ENCODE measurements at regions not wholly inside any gene's neighbourhood (a gene's known extent, or its start where the extent isn't known, plus 50 kb on each side); places are given as distances from the start of the nearest gene placed in this dataset.

DNA sequence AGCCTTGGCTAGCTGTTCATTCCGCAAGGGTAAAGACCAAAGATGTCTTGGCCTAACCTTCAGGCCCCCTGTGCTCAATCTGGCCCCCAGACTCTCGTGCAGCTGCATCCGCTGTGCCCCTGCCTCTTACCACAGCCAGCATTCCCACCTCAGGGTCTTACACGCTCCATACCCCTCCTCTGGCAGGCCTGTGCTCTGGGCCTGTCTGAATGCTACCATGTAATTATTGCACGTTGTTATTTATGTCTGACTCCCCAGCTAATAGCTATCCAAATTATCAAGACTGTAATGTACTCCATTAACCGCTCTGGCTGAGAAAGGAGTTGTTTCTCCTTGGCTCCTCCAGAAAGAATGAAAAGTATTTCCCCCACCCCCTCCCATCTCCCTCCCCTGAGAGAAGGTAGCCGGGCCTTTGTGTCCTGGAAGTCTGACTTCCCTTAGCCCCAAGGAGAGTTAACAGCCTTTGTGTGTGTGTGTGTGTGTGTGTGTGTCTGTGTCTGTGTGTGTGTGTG is 54.5 kb upstream of the UBE2E1 start:
- Histone ChIP-seq H3K4me1 (ENCODE audit: control insufficient read depth in 4 of 4, insufficient read depth in 4 of 4, low read length in 3 of 4) (no peaks in the 10 kb centered on the region), H3K27ac (ENCODE audit: low read depth in 1 of 2, low read length in 2 of 2) (no peak overlapping the region), H3K27me3 (ENCODE audit: control insufficient read depth in 4 of 4, insufficient read depth in 4 of 4, low read length in 3 of 4) (no peaks in the 10 kb centered on the region), H3K9ac (ENCODE audit: low read depth in 1 of 2, low read length in 2 of 2) (no peak overlapping the region), H3K4me3 (ENCODE audit: low read depth in 1 of 3, low read length in 3 of 3) (no peak overlapping the region), H3K36me3 (ENCODE audit: control insufficient read depth in 4 of 4, insufficient read depth in 3 of 4, low read depth in 1 of 4, low read length in 3 of 4) (no peaks in the 10 kb centered on the region), H3K9me3 (ENCODE audit: control insufficient read depth in 4 of 4, low read length in 3 of 4) (no peaks in the 10 kb centered on the region)
- no peak for TF ChIP-seq SP1 (IDR thresholded peaks at IDR 0.05)
- no peak for DNase-seq (ENCODE audit: low spot score)
- WGBS = 76% methylated on average over 7 of the region's 7 CpGs

- H3K27ac ChIP-seq (ENCODE audit: low read depth in 1 of 2, low read length in 2 of 2) = no peak overlapping the region
- no peak for TF ChIP-seq TAF1 (conservative IDR thresholded peaks at IDR 0.05)
- no peak for TF ChIP-seq RAD21 (IDR thresholded peaks at IDR 0.05)
- TF ChIP-seq MAX (IDR thresholded peaks at IDR 0.05) = no peak
- no peak for TF ChIP-seq FOXA1 (IDR thresholded peaks at IDR 0.05)
- TF ChIP-seq SP1 (IDR thresholded peaks at IDR 0.05) = no peak
- TF ChIP-seq NR2F2 (IDR thresholded peaks at IDR 0.05) = no peak
- TF ChIP-seq FOXA2 (IDR thresholded peaks at IDR 0.05) = no peak
- TF ChIP-seq, protein P1, sequence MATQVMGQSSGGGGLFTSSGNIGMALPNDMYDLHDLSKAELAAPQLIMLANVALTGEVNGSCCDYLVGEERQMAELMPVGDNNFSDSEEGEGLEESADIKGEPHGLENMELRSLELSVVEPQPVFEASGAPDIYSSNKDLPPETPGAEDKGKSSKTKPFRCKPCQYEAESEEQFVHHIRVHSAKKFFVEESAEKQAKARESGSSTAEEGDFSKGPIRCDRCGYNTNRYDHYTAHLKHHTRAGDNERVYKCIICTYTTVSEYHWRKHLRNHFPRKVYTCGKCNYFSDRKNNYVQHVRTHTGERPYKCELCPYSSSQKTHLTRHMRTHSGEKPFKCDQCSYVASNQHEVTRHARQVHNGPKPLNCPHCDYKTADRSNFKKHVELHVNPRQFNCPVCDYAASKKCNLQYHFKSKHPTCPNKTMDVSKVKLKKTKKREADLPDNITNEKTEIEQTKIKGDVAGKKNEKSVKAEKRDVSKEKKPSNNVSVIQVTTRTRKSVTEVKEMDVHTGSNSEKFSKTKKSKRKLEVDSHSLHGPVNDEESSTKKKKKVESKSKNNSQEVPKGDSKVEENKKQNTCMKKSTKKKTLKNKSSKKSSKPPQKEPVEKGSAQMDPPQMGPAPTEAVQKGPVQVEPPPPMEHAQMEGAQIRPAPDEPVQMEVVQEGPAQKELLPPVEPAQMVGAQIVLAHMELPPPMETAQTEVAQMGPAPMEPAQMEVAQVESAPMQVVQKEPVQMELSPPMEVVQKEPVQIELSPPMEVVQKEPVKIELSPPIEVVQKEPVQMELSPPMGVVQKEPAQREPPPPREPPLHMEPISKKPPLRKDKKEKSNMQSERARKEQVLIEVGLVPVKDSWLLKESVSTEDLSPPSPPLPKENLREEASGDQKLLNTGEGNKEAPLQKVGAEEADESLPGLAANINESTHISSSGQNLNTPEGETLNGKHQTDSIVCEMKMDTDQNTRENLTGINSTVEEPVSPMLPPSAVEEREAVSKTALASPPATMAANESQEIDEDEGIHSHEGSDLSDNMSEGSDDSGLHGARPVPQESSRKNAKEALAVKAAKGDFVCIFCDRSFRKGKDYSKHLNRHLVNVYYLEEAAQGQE (IDR thresholded peaks at IDR 0.05) = no peak
- no peak for TF ChIP-seq GABPA (IDR thresholded peaks at IDR 0.05 in 1 of 2, conservative IDR thresholded peaks at IDR 0.05 in 1 of 2)
- no peak for TF ChIP-seq HNF4G (IDR thresholded peaks at IDR 0.05)
- TF ChIP-seq, protein P2, sequence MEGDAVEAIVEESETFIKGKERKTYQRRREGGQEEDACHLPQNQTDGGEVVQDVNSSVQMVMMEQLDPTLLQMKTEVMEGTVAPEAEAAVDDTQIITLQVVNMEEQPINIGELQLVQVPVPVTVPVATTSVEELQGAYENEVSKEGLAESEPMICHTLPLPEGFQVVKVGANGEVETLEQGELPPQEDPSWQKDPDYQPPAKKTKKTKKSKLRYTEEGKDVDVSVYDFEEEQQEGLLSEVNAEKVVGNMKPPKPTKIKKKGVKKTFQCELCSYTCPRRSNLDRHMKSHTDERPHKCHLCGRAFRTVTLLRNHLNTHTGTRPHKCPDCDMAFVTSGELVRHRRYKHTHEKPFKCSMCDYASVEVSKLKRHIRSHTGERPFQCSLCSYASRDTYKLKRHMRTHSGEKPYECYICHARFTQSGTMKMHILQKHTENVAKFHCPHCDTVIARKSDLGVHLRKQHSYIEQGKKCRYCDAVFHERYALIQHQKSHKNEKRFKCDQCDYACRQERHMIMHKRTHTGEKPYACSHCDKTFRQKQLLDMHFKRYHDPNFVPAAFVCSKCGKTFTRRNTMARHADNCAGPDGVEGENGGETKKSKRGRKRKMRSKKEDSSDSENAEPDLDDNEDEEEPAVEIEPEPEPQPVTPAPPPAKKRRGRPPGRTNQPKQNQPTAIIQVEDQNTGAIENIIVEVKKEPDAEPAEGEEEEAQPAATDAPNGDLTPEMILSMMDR (IDR thresholded peaks at IDR 0.05; ENCODE audit: low read depth, low read length, missing input control) = no peak
These were observed 53.6 kb upstream of the UBE2E1 start for GRCh38 chr3:23752126-23752525.

GRCh38 chr3:23754215-23754614 is 51.5 kb upstream of the UBE2E1 start:
- H3K4me3 ChIP-seq (ENCODE audit: low read depth in 1 of 3, low read length in 3 of 3) = no peak overlapping the region
- no peak for DNase-seq (ENCODE audit: low spot score)
- 88% methylated on average over 4 of the region's 4 CpGs for WGBS
- H3K27me3 ChIP-seq (ENCODE audit: control insufficient read depth in 4 of 4, insufficient read depth in 4 of 4, low read length in 3 of 4) = no peaks in the 10 kb centered on the region
- H3K9me3 ChIP-seq (ENCODE audit: control insufficient read depth in 4 of 4, low read length in 3 of 4) = no peaks in the 10 kb centered on the region
- no peaks in the 10 kb centered on the region for H3K36me3 ChIP-seq (ENCODE audit: control insufficient read depth in 4 of 4, insufficient read depth in 3 of 4, low read depth in 1 of 4, low read length in 3 of 4)
- TF ChIP-seq, protein P1 (IDR thresholded peaks at IDR 0.05) = no peak
- TF ChIP-seq, protein P2 (IDR thresholded peaks at IDR 0.05; ENCODE audit: low read depth, low read length, missing input control) = no peak
- TF ChIP-seq TAF1 (conservative IDR thresholded peaks at IDR 0.05) (no peak), JUND (IDR thresholded peaks at IDR 0.05) (no peak), YY1 (IDR thresholded peaks at IDR 0.05) (no peak), EGR1 (IDR thresholded peaks at IDR 0.05; ENCODE audit: low read depth in 2 of 2) (no peak), RXRA (IDR thresholded peaks at IDR 0.05) (no peak), SP1 (IDR thresholded peaks at IDR 0.05) (no peak), GABPA (IDR thresholded peaks at IDR 0.05 in 1 of 2, conservative IDR thresholded peaks at IDR 0.05 in 1 of 2) (no peak), FOXA1 (IDR thresholded peaks at IDR 0.05) (no peak)
- TF ChIP-seq, protein P3, sequence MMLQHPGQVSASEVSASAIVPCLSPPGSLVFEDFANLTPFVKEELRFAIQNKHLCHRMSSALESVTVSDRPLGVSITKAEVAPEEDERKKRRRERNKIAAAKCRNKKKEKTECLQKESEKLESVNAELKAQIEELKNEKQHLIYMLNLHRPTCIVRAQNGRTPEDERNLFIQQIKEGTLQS (IDR thresholded peaks at IDR 0.05) = no peak
- H3K27ac ChIP-seq (ENCODE audit: low read depth in 1 of 2, low read length in 2 of 2) = no peak overlapping the region
- H3K4me1 ChIP-seq (ENCODE audit: control insufficient read depth in 4 of 4, insufficient read depth in 4 of 4, low read length in 3 of 4) = no peaks in the 10 kb centered on the region
- H3K9ac ChIP-seq (ENCODE audit: low read depth in 1 of 2, low read length in 2 of 2) = no peak overlapping the region

More at GRCh38 chr3:23752126-23752525, 53.6 kb upstream of the UBE2E1 start:
- Histone ChIP-seq H3K36me3 (ENCODE audit: control insufficient read depth in 4 of 4, insufficient read depth in 3 of 4, low read depth in 1 of 4, low read length in 3 of 4) (no peaks in the 10 kb centered on the region), H3K4me1 (ENCODE audit: control insufficient read depth in 4 of 4, insufficient read depth in 4 of 4, low read length in 3 of 4) (no peaks in the 10 kb centered on the region), H3K4me3 (ENCODE audit: low read depth in 1 of 3, low read length in 3 of 3) (no peak overlapping the region), H3K9ac (ENCODE audit: low read depth in 1 of 2, low read length in 2 of 2) (no peak overlapping the region), H3K9me3 (ENCODE audit: control insufficient read depth in 4 of 4, low read length in 3 of 4) (no peaks in the 10 kb centered on the region), H3K27me3 (ENCODE audit: control insufficient read depth in 4 of 4, insufficient read depth in 4 of 4, low read length in 3 of 4) (no peaks in the 10 kb centered on the region)
- 78% methylated on average over 3 of the region's 3 CpGs for WGBS
- DNase-seq (ENCODE audit: low spot score) = no peak

Measured in liver (tissue), 8 donors.